ENCODE measurements at regions not wholly inside any gene's neighbourhood (a gene's known extent, or its start where the extent isn't known, plus 50 kb on each side); places are given as distances from the start of the nearest gene placed in this dataset.

DNA sequence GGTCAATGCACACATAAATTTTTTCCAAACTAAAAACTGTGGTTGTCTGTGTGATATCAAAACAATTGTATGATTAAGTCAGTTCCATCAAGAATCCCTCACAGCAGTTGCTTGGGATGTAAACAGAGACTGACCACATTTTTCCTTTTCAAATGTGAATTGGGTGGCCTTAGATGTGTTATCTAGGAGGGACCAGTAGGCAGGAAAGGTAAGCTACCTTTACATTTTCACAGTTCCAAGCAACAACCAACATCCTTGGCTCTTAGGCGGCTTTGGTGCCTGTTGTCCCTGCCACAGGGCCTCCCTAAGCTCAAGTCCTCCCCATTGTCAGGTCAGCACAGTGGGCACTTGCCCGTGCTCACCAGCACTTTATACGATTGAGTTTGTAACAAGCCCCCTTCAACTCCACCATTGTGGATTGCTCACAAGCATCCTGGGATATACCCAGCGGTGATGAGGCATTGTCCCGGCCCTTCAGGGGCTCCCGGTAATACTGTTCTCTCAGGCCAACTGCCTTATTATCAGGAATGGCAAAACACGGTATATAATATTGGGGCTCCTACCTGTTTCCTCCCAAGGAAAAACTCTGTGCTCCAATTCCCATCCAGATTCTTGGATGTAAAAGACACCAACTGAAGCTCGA lies 114.9 kb upstream of the ANKRD1 start:
- ChIA-PET CTCF (interaction anchor here (0.9 to 1.5 kb wide), 4 partner anchors 8 to 124 kb away, joined by 3 to 6 read pairs (median 6); no protein-coding TSS in a partner anchor), POLR2A (no interaction called here)
- DNase-seq (ENCODE audit: low read depth, low spot score), result no peak
- TF ChIP-seq, protein P1, sequence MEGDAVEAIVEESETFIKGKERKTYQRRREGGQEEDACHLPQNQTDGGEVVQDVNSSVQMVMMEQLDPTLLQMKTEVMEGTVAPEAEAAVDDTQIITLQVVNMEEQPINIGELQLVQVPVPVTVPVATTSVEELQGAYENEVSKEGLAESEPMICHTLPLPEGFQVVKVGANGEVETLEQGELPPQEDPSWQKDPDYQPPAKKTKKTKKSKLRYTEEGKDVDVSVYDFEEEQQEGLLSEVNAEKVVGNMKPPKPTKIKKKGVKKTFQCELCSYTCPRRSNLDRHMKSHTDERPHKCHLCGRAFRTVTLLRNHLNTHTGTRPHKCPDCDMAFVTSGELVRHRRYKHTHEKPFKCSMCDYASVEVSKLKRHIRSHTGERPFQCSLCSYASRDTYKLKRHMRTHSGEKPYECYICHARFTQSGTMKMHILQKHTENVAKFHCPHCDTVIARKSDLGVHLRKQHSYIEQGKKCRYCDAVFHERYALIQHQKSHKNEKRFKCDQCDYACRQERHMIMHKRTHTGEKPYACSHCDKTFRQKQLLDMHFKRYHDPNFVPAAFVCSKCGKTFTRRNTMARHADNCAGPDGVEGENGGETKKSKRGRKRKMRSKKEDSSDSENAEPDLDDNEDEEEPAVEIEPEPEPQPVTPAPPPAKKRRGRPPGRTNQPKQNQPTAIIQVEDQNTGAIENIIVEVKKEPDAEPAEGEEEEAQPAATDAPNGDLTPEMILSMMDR (IDR thresholded peaks at IDR 0.05; ENCODE audit: low read depth, low read length), result no peak
- Histone ChIP-seq H3K27ac (ENCODE audit: low read depth, low read length) (no peak overlapping the region), H3K4me3 (ENCODE audit: low read depth, low read length) (no peak overlapping the region), H3K9me3 (ENCODE audit: control insufficient read depth, insufficient read depth, low read length) (no peaks in the 10 kb centered on the region), H3K27me3 (ENCODE audit: control insufficient read depth, insufficient read depth, low read length) (peaks cover 3% of the 10 kb centered on the region)

DNA sequence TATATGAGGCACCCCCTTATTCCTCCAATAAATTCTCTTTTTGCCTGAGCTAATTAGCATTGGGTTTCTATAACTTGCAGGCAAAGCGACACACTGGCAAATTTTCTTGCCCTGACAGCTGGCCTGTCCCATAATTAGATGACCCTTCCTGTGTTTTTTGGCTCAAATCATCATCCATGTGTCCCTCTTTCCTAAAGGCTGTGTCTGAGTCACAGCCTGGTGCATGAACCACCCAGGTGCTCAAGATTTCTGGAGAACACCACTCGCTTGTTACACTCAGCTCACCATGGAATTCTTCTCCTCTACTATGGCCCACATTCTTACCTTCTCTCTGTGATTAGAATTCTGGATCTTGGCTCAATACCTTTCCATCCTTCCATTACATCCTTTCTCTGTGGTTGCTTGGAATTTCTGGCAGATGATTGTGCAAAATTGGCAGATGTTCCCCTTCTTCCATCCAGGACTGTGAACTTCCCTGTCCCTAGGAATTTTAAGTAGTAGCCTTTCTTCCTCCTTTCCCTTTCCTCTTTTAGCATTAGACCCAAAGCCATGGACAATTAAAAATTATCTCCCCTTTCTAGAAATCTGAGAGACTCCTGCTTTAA lies 116.0 kb upstream of the ANKRD1 start:
- Histone ChIP-seq H3K4me3 (ENCODE audit: low read depth, low read length) (no peak overlapping the region), H3K27me3 (ENCODE audit: control insufficient read depth, insufficient read depth, low read length) (peaks cover 7% of the 10 kb centered on the region), H3K27ac (ENCODE audit: low read depth, low read length) (no peak overlapping the region), H3K9me3 (ENCODE audit: control insufficient read depth, insufficient read depth, low read length) (no peaks in the 10 kb centered on the region)
- ChIA-PET POLR2A (no interaction called here), CTCF (no interaction called here)
- TF ChIP-seq, protein P1 (IDR thresholded peaks at IDR 0.05; ENCODE audit: low read depth, low read length), result no peak
- no peak for DNase-seq (ENCODE audit: low read depth, low spot score)

DNA sequence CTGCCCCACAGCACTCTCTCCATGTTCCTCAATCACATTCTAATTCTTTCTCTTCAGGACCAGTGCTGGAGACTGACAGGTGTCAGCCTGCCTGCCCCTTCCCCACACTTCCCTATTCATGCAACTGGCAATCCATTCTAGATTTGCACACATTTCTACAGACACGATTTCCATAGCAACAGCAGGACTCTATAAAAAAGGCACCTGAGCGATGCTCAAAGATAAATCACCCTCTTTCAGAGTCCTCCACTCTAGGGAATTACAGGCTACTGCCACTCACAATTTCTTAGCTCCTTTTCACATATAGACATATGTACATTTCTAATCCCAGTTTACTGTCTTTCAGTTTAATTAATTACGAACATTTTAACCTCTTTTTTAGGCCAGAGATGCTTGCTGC lies 118.1 kb upstream of the ANKRD1 start:
- Histone ChIP-seq H3K27ac (ENCODE audit: low read depth, low read length) (no peak overlapping the region), H3K4me3 (ENCODE audit: low read depth, low read length) (no peak overlapping the region), H3K9me3 (ENCODE audit: control insufficient read depth, insufficient read depth, low read length) (no peaks in the 10 kb centered on the region), H3K27me3 (ENCODE audit: control insufficient read depth, insufficient read depth, low read length) (peaks cover 7% of the 10 kb centered on the region)
- no peak for DNase-seq (ENCODE audit: low read depth, low spot score)
- POLR2A ChIA-PET, result no interaction called here
- TF ChIP-seq, protein P1 (IDR thresholded peaks at IDR 0.05; ENCODE audit: low read depth, low read length), result no peak
- CTCF ChIA-PET, result no interaction called here

DNA sequence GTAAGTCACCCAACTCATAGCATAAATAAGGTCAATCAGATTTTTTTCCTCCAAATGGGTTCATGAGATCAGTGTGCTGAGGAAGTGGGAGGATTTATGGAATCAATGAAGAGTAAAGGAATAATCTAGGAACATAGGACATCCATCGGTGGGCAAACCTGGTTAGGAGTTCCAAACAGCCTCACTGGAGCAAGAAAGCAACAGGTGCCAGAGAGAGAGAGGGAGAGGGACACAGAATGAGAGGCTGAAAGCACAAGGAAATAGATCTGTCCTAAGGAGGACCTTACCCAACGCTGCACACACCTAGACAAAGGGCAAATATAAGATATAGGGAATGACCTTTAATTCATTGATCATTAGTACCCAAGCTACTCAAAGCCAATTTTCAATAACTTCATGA lies 119.5 kb upstream of the ANKRD1 start:
- Histone ChIP-seq H3K27ac (ENCODE audit: low read depth, low read length) (no peak overlapping the region), H3K27me3 (ENCODE audit: control insufficient read depth, insufficient read depth, low read length) (peaks cover 7% of the 10 kb centered on the region), H3K9me3 (ENCODE audit: control insufficient read depth, insufficient read depth, low read length) (no peaks in the 10 kb centered on the region), H3K4me3 (ENCODE audit: low read depth, low read length) (no peak overlapping the region)
- DNase-seq (ENCODE audit: low read depth, low spot score), result no peak
- TF ChIP-seq, protein P1 (IDR thresholded peaks at IDR 0.05; ENCODE audit: low read depth, low read length), result no peak
- POLR2A ChIA-PET, result no interaction called here
- CTCF ChIA-PET, result no interaction called here

DNA sequence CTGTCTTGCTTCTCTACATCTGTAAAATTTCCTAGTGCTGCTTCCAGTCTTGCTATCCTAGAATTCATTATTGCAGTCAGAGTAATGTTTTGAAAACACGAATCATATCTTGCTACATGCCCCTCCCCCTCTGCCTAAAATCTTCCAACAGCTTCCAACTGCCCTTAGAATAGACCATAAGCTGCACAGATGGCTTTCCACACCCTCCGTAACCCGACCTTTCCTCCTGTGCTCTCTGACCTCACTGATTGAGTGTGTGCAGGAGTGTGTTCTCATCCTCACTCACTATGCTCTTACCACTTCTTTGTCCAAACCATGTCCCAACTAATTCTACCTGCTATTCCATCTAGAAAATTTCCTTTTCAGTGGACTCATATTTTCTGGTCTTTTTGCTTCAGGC lies 121.2 kb upstream of the ANKRD1 start:
- H3K9me3 ChIP-seq (ENCODE audit: control insufficient read depth, insufficient read depth, low read length), result no peaks in the 10 kb centered on the region
- H3K4me3 ChIP-seq (ENCODE audit: low read depth, low read length), result no peak overlapping the region
- CTCF ChIA-PET, result interaction anchor here (2.0 to 3.1 kb wide), 2 partner anchors 130 to 208 kb away, joined by 11 to 26 read pairs; no protein-coding TSS in a partner anchor
- H3K27ac ChIP-seq (ENCODE audit: low read depth, low read length), result no peak overlapping the region
- TF ChIP-seq, protein P1 (IDR thresholded peaks at IDR 0.05; ENCODE audit: low read depth, low read length), result no peak
- no peak for DNase-seq (ENCODE audit: low read depth, low spot score)
- POLR2A ChIA-PET, result no interaction called here
- H3K27me3 ChIP-seq (ENCODE audit: control insufficient read depth, insufficient read depth, low read length), result peaks cover 7% of the 10 kb centered on the region
